Vagina (tissue), 2 donors: ENCODE measurements at regions not wholly inside any gene's neighbourhood (a gene's known extent, or its start where the extent isn't known, plus 50 kb on each side); places are given as distances from the start of the nearest gene placed in this dataset.
A peak's percentile ranks its signal among the peaks of the same experiment; 100 is the strongest.

ENCODE experiments used
- DNase-seq, 2 donors: peaks; one replicate each; pipeline ENCODE4 v3.0.0-alpha.2; 2017; ENCODE audit errors: extremely low spot score in 2 of 2
- H3K27ac ChIP-seq: fragments of 200-600 bp; sonication (generic); one replicate; pipeline ENCODE4 v1.5.1; 2019
- H3K27me3 ChIP-seq: fragments of 200-600 bp; sonication (generic); one replicate; pipeline ENCODE4 v1.5.1; 2019
- H3K36me3 ChIP-seq, 2 donors: fragments of 200-600 bp; sonication (generic); one replicate each; pipeline ENCODE4 v1.5.1; 2017 to 2019
- H3K4me1 ChIP-seq: fragments of 200-600 bp; sonication (generic); one replicate; pipeline ENCODE4 v1.5.1; 2019
- H3K4me3 ChIP-seq, 2 donors: fragments of 200-600 bp; sonication (generic); 1 replicate in 1 of 2; 2 replicates in 1 of 2; pipeline ENCODE4 v1.5.1; 2016 to 2019
- H3K9me3 ChIP-seq: fragments of 200-600 bp; sonication (generic); one replicate; pipeline ENCODE4 v1.5.1; 2019
- POLR2A ChIP-seq, 2 donors: fragments of 450-650 bp; IDR thresholded peaks; one replicate each; pipeline ENCODE4 v1.6.1; 2017; ENCODE audit warnings: antibody characterized with exemption in 2 of 2, mild to moderate bottlenecking in 2 of 2, moderate library complexity in 2 of 2
- POLR2AphosphoS5 ChIP-seq, 2 donors: sonication (generic); formaldehyde crosslinking; IDR thresholded peaks; one replicate each; pipeline ENCODE4 v1.9.0; 2017; ENCODE audit warnings: antibody characterized with exemption in 2 of 2, mild to moderate bottlenecking in 2 of 2, low read depth in 1 of 2; ENCODE audit not compliant: insufficient read depth in 1 of 2
- intact Hi-C: fragments of 100-400 bp; cut with DNase I; formaldehyde crosslinking; loops from one replicate; pipeline ENCODE4 v1.15.1; 2023
- TF ChIP-seq, protein P1 (sequence below), 3 experiments: fragments of 450-650 bp in 2 of 3; fragments of 200-600 bp in 1 of 3; sonication (generic) in 1 of 3; IDR thresholded peaks; one replicate each; pipeline ENCODE4 v1.5.1; 2017 to 2019; ENCODE audit warnings: antibody characterized with exemption in 3 of 3, mild to moderate bottlenecking in 2 of 3, moderate library complexity in 2 of 3

- Histone ChIP-seq H3K9me3 (no peaks in the 10 kb centered on the region), H3K36me3 (no peaks in the 10 kb centered on the region), H3K27me3 (no peaks in the 10 kb centered on the region), H3K4me3 (no peak overlapping the region), H3K4me1 (no peaks in the 10 kb centered on the region), H3K27ac (no peak overlapping the region)
- TF ChIP-seq, protein P1, sequence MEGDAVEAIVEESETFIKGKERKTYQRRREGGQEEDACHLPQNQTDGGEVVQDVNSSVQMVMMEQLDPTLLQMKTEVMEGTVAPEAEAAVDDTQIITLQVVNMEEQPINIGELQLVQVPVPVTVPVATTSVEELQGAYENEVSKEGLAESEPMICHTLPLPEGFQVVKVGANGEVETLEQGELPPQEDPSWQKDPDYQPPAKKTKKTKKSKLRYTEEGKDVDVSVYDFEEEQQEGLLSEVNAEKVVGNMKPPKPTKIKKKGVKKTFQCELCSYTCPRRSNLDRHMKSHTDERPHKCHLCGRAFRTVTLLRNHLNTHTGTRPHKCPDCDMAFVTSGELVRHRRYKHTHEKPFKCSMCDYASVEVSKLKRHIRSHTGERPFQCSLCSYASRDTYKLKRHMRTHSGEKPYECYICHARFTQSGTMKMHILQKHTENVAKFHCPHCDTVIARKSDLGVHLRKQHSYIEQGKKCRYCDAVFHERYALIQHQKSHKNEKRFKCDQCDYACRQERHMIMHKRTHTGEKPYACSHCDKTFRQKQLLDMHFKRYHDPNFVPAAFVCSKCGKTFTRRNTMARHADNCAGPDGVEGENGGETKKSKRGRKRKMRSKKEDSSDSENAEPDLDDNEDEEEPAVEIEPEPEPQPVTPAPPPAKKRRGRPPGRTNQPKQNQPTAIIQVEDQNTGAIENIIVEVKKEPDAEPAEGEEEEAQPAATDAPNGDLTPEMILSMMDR (IDR thresholded peaks at IDR 0.05), result no peak
- TF ChIP-seq POLR2AphosphoS5 (IDR thresholded peaks at IDR 0.05; ENCODE audit: insufficient read depth in 1 of 2, low read depth in 1 of 2), result no peak
- no peak for TF ChIP-seq POLR2A (IDR thresholded peaks at IDR 0.05)
- intact Hi-C loops, result no loop called here
- no peak for DNase-seq
Measured at GRCh38 chr2:66340521-66340920, 94.4 kb upstream of the MEIS1 start.

DNA sequence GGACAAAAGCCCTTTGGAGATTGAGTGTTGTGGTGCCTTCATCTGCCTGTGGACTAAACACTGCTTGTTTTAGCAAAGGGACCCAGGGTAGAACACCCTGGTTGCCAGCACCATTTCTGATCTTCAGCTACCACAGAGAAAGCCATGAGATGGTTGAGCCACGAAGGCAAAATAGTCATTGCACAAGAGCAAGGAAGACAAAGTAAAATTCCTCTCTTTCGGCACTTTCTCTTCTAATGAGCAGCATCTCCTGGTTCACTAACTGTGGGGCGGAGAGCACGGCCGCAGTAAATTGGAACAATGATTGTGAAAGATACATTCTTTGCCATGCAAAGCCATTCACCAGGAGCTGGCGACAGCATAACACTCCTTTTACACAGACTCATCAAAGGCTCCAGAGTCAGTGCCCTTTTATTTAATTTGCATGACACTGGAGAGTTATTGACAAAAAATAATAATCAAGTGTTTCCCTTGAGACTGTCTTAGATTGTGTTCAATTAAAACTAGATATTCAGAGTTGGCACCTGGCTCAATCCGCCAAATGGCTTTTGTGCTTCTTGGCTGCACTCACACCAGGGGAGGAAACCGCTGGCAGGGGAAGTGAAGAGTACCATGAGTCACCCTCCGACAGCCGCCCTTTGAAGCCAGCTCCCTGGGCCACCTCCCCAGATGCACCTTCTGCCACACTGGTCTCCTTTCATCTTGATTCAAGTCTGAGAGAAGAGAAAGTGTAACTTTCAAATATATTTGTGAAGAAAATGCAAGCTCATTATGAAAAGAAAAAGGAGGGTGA, 100.5 kb upstream of the MEIS1 start:
- H3K27ac ChIP-seq, result no peak overlapping the region
- H3K36me3 ChIP-seq, result no peaks in the 10 kb centered on the region
- DNase-seq, result no peak
- intact Hi-C loops, result no loop called here
- TF ChIP-seq POLR2A (IDR thresholded peaks at IDR 0.05) (no peak), POLR2AphosphoS5 (IDR thresholded peaks at IDR 0.05; ENCODE audit: insufficient read depth in 1 of 2, low read depth in 1 of 2) (peak in 1 of 2 donors; percentile 10)
- TF ChIP-seq, protein P1 (IDR thresholded peaks at IDR 0.05), result no peak
- H3K9me3 ChIP-seq, result no peaks in the 10 kb centered on the region
- H3K27me3 ChIP-seq, result no peaks in the 10 kb centered on the region
- no peaks in the 10 kb centered on the region for H3K4me1 ChIP-seq
- no peak overlapping the region for H3K4me3 ChIP-seq

GRCh38 chr2:66331176-66331575, 103.7 kb upstream of the MEIS1 start:
- no peak for DNase-seq
- Histone ChIP-seq H3K36me3 (no peaks in the 10 kb centered on the region), H3K4me3 (no peak overlapping the region), H3K4me1 (no peaks in the 10 kb centered on the region), H3K27ac (no peak overlapping the region), H3K9me3 (no peaks in the 10 kb centered on the region), H3K27me3 (no peaks in the 10 kb centered on the region)
- intact Hi-C loops, result no loop called here
- TF ChIP-seq, protein P1 (IDR thresholded peaks at IDR 0.05), result no peak
- no peak for TF ChIP-seq POLR2A (IDR thresholded peaks at IDR 0.05)
- TF ChIP-seq POLR2AphosphoS5 (IDR thresholded peaks at IDR 0.05; ENCODE audit: insufficient read depth in 1 of 2, low read depth in 1 of 2), result no peak

DNA sequence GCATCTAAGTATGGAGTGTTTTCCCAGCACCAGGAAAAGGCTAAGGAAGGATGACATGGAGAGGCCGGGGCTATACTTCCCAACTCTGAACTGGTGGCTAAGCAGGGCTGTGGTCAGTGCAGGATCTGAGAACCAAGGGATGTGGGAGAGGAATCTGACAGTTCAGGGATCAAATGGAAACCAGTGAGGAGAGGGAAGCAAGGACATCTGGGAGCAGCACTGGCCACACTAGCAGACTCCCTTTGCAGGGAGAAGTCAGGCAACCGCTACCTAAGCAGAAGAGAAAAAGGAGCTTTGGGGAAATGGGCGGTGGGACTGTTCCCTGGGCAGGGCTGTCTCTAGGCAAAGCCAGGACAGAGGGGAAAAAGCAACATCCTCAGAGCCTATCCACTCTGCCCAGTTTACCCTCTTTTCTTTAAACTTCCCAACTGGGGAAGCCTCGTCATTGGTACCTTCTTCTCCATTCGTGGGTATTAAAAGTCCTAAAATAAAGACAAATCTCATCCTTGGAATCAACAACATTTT, 105.8 kb upstream of the MEIS1 start:
- intact Hi-C loops, result no loop called here
- H3K9me3 ChIP-seq, result no peaks in the 10 kb centered on the region
- TF ChIP-seq POLR2AphosphoS5 (IDR thresholded peaks at IDR 0.05; ENCODE audit: insufficient read depth in 1 of 2, low read depth in 1 of 2), result no peak
- no peak for TF ChIP-seq POLR2A (IDR thresholded peaks at IDR 0.05)
- TF ChIP-seq, protein P1 (IDR thresholded peaks at IDR 0.05), result no peak

More for the DNA sequence above, 105.8 kb upstream of the MEIS1 start:
- Histone ChIP-seq H3K27ac (no peak overlapping the region), H3K27me3 (no peaks in the 10 kb centered on the region), H3K4me1 (no peaks in the 10 kb centered on the region), H3K36me3 (no peaks in the 10 kb centered on the region), H3K4me3 (no peak overlapping the region)
- no peak for DNase-seq
